Parathyroid adenoma (tissue), 2 donors: ENCODE measurements at regions not wholly inside any gene's neighbourhood (a gene's known extent, or its start where the extent isn't known, plus 50 kb on each side); places are given as distances from the start of the nearest gene placed in this dataset.

Experiments used
- H2AFZ ChIP-seq: fragments of 300-600 bp; sonication (generic); one replicate; pipeline ENCODE4 v1.7.0; 2017; ENCODE audit warnings: antibody characterized with exemption, mild to moderate bottlenecking
- H3K27ac ChIP-seq: fragments of 300-600 bp; sonication (generic); one replicate; pipeline ENCODE4 v1.7.0; 2017
- H3K27me3 ChIP-seq: fragments of 300-600 bp; sonication (generic); one replicate; pipeline ENCODE4 v1.7.0; 2017; ENCODE audit warnings: low read length; ENCODE audit not compliant: control insufficient read depth, insufficient read depth
- H3K36me3 ChIP-seq: fragments of 300-600 bp; sonication (generic); one replicate; pipeline ENCODE4 v1.7.0; 2017; ENCODE audit warnings: low read length; ENCODE audit not compliant: control insufficient read depth, insufficient read depth
- H3K4me1 ChIP-seq: fragments of 300-600 bp; sonication (generic); one replicate; pipeline ENCODE4 v1.7.0; 2017; ENCODE audit warnings: control low read depth
- H3K4me2 ChIP-seq: fragments of 300-600 bp; sonication (generic); one replicate; pipeline ENCODE4 v1.7.0; 2017; ENCODE audit warnings: low read length
- H3K4me3 ChIP-seq: fragments of 300-600 bp; sonication (generic); one replicate; pipeline ENCODE4 v1.7.0; 2017; ENCODE audit warnings: low read depth, low read length
- H3K79me2 ChIP-seq: fragments of 300-600 bp; sonication (generic); one replicate; pipeline ENCODE4 v1.7.0; 2017; ENCODE audit warnings: control low read depth
- H3K9ac ChIP-seq: fragments of 300-600 bp; sonication (generic); one replicate; pipeline ENCODE4 v1.7.0; 2017; ENCODE audit warnings: mild to moderate bottlenecking
- H3K9me3 ChIP-seq: fragments of 300-600 bp; sonication (generic); one replicate; pipeline ENCODE4 v1.7.0; 2017; ENCODE audit warnings: low read length; ENCODE audit not compliant: control insufficient read depth
- TF ChIP-seq, protein P1 (sequence below): fragments of 300-600 bp; sonication (generic); IDR thresholded peaks from one replicate; pipeline ENCODE4 v1.7.0; 2017; ENCODE audit warnings: antibody characterized with exemption, mild to moderate bottlenecking
- donor health status: primary hyperparathyroidism.

DNA sequence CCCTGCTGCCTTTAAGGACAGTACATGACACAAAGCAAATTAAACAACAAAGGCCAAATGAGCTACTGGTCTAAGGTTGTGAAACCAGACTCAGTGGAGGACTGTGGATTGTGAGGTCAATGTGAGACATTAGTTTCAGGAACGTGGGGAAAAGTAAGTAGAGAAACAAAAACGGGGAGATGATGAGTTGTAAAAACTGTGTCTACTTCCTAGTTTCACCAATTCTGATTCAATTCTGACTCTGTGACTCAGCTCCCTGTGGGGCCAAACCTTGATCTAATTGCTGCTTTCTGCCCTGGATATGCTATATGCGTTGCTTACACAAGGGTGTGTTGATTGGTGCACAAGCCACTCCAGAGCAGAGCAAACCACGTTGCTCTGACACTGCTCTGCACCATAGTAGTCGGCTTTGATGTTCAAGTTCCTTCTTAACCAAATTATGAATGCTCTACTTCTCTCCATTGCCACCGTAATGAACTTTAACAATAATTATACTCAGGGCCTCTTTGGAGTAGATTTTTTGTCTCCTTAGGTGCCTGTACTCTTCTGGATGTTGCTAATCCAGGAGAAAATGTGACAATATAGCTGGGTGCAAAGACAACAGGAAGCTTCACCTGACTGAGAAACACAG, 1640.1 kb upstream of the CELF4 start:
- TF ChIP-seq, protein P1, sequence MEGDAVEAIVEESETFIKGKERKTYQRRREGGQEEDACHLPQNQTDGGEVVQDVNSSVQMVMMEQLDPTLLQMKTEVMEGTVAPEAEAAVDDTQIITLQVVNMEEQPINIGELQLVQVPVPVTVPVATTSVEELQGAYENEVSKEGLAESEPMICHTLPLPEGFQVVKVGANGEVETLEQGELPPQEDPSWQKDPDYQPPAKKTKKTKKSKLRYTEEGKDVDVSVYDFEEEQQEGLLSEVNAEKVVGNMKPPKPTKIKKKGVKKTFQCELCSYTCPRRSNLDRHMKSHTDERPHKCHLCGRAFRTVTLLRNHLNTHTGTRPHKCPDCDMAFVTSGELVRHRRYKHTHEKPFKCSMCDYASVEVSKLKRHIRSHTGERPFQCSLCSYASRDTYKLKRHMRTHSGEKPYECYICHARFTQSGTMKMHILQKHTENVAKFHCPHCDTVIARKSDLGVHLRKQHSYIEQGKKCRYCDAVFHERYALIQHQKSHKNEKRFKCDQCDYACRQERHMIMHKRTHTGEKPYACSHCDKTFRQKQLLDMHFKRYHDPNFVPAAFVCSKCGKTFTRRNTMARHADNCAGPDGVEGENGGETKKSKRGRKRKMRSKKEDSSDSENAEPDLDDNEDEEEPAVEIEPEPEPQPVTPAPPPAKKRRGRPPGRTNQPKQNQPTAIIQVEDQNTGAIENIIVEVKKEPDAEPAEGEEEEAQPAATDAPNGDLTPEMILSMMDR = no peak
- H3K79me2 ChIP-seq = no peaks in the 10 kb centered on the region
- H3K27me3 ChIP-seq = no peaks in the 10 kb centered on the region

DNA sequence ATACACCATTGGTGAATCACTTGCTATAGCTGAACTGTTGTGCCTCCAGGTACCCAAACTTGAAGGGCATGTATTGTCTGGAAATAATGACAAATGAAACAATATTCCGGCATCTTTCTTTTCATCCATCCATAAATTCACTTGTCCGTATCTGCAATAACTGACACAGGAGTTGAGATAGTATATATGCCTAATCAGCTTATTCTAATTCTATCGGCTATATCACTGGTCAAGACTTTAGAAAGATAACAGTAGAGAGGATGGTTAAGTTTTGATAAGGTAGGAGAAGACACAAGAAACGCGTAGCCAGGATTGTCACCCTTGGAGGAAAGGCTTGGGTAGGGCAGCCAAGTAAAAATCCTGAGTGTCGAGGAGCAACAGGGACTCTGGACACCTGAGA, 1634.6 kb upstream of the CELF4 start:
- H2AFZ ChIP-seq = no peak overlapping the region
- H3K9me3 ChIP-seq = no peaks in the 10 kb centered on the region
- no peak overlapping the region for H3K27ac ChIP-seq
- H3K4me2 ChIP-seq = no peak overlapping the region
- TF ChIP-seq, protein P1 = no peak
- no peaks in the 10 kb centered on the region for H3K4me1 ChIP-seq
- H3K79me2 ChIP-seq = no peaks in the 10 kb centered on the region
- no peak overlapping the region for H3K4me3 ChIP-seq
- no peaks in the 10 kb centered on the region for H3K36me3 ChIP-seq
- H3K27me3 ChIP-seq = no peaks in the 10 kb centered on the region
- no peak overlapping the region for H3K9ac ChIP-seq

More for the DNA sequence above, 1640.1 kb upstream of the CELF4 start:
- Histone ChIP-seq H3K4me3 (no peak overlapping the region), H3K9me3 (no peaks in the 10 kb centered on the region), H3K27ac (no peak overlapping the region), H3K9ac (no peak overlapping the region), H3K4me1 (no peaks in the 10 kb centered on the region), H3K36me3 (no peaks in the 10 kb centered on the region), H2AFZ (no peak overlapping the region), H3K4me2 (no peak overlapping the region)

DNA sequence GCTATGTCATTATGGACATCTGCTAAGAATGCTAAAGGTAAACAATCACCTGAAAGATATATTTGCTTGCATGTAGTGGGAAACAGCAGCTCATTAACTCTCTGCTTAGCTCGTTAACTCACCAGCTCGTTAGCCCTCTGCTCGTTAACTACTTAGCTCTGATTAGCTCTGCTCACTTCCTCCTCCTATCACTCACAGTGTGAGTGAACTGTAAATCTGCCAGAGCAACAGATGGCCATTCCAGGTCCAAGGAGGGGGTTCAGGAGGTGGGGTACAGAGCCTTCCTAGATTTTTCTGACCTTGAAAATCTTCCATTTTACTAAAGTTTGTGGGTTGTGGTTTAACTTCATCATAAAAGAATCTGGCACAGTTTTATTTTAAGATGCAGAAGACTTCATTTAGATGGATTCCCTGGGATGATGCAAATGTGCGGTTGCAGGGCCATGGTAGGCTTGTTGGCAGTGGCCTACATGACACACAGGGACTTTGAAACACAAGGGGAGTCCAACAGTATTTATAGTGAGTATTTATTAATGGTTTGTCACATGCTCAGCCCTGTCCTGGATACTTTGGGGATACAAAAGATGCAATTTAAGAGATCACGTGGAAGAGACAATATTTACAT, 1633.7 kb upstream of the CELF4 start:
- TF ChIP-seq, protein P1 = no peak
- Histone ChIP-seq H3K9ac (no peak overlapping the region), H2AFZ (no peak overlapping the region), H3K4me2 (no peak overlapping the region), H3K27me3 (no peaks in the 10 kb centered on the region), H3K36me3 (no peaks in the 10 kb centered on the region), H3K9me3 (no peaks in the 10 kb centered on the region), H3K4me3 (no peak overlapping the region), H3K27ac (no peak overlapping the region), H3K79me2 (no peaks in the 10 kb centered on the region), H3K4me1 (no peaks in the 10 kb centered on the region)

DNA sequence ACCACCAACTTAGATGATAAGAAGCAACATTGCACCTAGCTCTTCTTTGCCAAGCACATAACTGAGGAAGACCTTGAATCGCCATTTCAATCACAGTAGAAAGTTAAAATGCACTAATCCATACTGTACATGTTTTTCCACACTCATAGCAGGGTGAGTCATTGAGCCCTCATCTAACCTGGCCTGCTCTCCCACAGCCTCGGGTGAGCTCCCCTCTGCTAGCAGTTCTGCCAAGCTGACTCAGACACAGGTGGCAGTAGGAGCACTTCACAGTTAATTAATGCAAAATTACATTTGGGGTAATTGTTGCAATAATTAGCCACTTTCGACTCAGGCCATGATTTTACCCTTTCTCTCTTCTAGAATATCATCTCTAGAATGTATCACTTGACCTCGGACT, 1632.8 kb upstream of the CELF4 start:
- no peaks in the 10 kb centered on the region for H3K4me1 ChIP-seq
- H3K4me3 ChIP-seq = no peak overlapping the region
- H3K4me2 ChIP-seq = no peak overlapping the region
- H3K9ac ChIP-seq = no peak overlapping the region
- no peaks in the 10 kb centered on the region for H3K27me3 ChIP-seq
- TF ChIP-seq, protein P1 = no peak
- H3K9me3 ChIP-seq = no peaks in the 10 kb centered on the region
- no peak overlapping the region for H2AFZ ChIP-seq
- H3K79me2 ChIP-seq = no peaks in the 10 kb centered on the region
- no peak overlapping the region for H3K27ac ChIP-seq
- no peaks in the 10 kb centered on the region for H3K36me3 ChIP-seq

DNA sequence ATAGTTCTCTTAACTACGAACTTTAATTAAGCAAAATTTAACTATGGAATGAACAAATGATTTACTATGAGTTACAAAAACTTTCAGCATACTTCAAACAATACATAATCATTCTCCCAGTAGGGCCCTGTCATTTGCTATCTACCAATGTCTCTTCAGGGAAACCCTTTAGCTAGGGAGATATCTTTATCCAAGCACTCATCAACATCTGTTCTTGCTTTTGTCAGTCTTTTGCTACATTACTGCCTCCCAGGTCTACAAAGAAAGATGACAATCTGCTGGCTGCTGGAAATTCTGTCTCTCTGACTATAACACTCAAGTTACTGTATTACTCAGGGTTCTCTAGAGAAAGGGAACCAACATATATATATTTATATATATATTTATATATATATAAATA, 1626.3 kb upstream of the CELF4 start:
- Histone ChIP-seq H3K4me2 (no peak overlapping the region), H3K4me3 (no peak overlapping the region), H3K27me3 (no peaks in the 10 kb centered on the region), H3K4me1 (no peaks in the 10 kb centered on the region), H3K9ac (no peak overlapping the region), H3K36me3 (no peaks in the 10 kb centered on the region), H2AFZ (no peak overlapping the region), H3K27ac (no peak overlapping the region), H3K79me2 (no peaks in the 10 kb centered on the region), H3K9me3 (no peaks in the 10 kb centered on the region)
- TF ChIP-seq, protein P1 = no peak
